GF-D8 (cell line): ENCODE measurements at regions not wholly inside any gene's neighbourhood (a gene's known extent, or its start where the extent isn't known, plus 50 kb on each side); places are given as distances from the start of the nearest gene placed in this dataset.
"Not testable (repeated sequence)": the region's sequence is repeated elsewhere in the genome, so short reads cannot be mapped to it uniquely, and the experiment has no call there.

Source experiments
- DNase-seq: peaks from one replicate; lab custom pipeline; 2025; lab: John Stamatoyannopoulos, UW

- DNase-seq = no peak
Measured at GRCh38 chr1:101185421-101185820, 51.4 kb upstream of the S1PR1 start.

DNA sequence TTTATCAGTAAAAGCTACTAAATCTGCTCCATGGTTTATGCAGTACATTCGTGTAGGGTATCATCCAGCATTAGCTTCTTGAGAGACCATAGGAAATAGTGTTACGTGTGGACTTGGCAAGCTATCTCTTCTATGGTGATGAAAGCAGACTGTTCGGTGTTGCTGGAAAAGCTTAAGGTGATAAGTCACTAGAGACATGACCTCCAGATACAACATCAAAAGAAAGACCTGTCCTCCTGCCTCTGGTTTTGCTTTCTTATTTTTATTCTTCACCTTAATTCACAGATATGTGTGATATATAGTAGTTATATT is 53.5 kb upstream of the S1PR1 start:
- no peak for DNase-seq

- DNase-seq = no peak
Measured at GRCh38 chr1:101182627-101183387, 54.0 kb upstream of the S1PR1 start.

GRCh38 chr1:101181930-101182329 is 54.9 kb upstream of the S1PR1 start:
- no peak for DNase-seq

DNA sequence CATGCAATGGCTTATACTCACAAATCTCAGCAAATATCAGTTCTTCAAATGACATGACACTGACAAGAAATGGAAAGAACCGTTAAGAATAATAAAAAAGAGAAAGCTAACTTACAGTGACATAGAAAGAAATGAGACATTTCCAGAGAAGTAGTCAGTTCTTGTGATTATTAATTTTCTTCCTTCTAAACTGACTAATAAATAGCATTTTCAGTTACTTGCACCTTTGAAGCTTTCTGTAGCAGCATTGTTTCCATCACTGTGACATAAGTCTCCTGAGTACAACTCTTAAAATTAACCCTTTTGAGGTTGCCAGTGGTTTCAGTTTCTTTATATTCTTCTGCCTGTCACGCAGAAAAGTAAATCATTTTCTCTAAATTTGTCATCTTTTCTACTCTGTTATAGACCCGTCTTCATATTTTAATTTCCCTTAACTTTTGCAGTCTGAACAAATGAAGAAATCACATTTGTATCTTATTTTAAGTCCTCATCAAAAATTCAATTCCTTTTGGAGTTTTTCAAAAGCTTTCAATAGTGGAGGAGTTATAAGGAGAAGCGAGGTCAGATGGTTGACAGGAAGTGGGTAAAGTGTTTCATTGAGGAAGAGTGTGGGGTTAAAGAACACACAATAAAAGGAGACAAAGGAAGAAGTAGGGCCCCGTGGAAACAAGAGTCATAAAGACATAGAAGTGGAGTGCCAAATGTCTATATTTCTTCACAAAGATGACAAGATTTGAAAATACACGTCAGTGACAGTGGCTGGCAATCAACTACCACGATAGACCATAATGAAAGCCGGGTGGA is 57.9 kb upstream of the S1PR1 start:
- no peak for DNase-seq

GRCh38 chr1:101178341-101178687 is 58.5 kb upstream of the S1PR1 start:
- no peak for DNase-seq

DNA sequence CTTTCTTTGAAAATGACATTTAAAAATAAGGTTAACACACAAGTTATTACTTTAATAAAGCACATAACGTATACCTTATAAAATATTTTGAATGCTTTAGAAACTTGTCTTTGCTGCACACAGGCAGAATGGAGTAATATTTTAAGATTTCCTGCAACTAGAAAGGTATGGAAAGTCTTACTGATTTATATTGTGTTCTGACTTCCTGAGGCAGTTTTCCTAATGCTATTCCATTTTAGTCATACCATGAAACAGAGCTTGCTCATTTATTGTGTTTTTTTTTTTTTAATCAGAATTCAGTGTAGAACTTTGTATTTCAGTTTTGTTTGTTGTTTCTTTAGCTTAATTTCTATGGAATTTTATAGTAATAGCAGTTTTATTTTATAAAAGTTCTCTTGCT is 60.9 kb upstream of the S1PR1 start:
- no peak for DNase-seq

DNA sequence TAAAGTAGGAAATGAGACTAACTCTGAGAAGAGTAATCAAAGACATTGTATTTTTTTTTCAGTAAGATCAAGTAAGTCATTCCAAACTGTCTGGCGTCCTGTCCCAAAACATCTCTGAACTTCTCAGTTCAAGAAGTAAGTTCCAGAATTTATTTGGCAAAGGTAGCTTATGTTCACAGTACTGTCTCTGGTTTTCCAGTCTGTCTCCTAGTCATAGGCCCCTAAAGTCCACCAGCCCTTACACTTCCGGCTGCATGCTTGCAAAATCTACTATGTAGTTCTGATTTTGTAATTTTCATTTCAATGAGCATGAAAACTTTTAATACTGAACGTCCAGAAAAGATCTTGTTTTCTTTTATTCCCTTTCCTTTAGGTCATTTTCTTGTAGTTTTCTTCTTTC is 61.4 kb upstream of the S1PR1 start:
- no peak for DNase-seq

DNA sequence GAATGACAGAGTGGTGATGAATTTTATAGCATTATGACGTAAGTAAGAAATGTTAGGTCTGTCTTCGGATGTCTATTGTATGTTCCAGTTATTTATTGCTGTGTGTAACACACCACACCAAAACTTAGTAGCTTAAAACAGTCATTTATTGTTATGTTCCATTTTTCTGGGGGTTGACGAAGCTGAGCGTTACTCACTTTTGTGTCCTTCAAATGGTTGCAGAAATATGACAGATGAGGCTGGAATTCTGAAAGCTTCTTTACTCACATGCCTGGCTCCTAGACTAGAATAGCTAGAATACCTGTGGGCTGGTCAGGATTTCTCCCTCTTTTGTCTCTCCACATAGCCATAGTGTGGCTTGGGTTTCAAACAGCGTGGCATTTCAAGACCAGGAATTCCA is 62.1 kb upstream of the S1PR1 start:
- DNase-seq = no peak

- DNase-seq = not testable (repeated sequence)
Measured at GRCh38 chr1:101174298-101174697, 62.5 kb upstream of the S1PR1 start.

DNA sequence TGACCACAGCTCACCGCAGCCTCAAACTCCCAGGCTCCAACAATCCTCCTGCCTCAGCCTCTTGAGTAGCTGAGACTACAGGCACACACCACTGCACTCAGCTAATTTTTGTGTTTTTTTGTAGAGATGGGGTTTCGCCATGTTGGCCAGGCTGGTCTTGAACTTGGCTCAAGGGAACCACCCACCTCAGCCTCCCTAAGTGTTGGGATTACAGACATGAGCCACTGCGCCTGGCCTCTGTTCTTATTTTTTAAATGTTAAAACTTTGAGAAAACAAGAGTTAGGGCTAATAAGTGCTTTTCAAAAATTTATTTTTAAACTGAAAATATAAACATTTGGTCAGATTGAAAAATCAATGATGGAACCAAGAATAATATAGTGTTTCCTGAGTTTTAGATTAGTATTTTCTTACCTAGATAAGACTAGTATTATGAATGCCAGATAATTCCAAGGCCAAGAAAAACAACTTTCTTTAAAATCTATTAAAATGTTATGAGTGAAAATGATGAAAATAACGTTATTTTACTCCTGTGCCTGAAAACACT is 66.2 kb upstream of the S1PR1 start:
- DNase-seq = no peak

- no peak for DNase-seq
Measured at GRCh38 chr1:101167891-101168290, 68.9 kb upstream of the S1PR1 start.

GRCh38 chr1:101166583-101167120 is 70.2 kb upstream of the S1PR1 start:
- DNase-seq = no peak

DNA sequence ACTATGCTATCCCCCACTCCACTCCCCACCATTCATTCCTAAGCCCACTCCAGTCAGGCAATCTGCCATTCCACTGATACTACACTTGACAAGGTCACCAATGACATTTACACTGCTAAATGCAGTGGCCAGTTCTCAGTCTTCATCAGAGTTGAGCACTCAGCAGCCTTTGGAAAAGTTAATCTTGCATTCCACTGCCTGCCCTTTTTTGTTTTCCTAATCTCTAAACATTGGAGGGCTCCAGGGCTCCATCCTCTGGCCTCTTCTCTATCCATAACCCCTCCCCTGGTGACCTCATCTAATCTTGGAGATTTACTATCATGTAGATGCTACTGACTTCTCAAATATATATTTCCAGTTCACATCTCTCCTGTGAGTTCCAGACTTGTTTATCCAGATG is 70.9 kb upstream of the S1PR1 start:
- no peak for DNase-seq

- no peak for DNase-seq
Measured at GRCh38 chr1:101165532-101165931, 71.3 kb upstream of the S1PR1 start.

GRCh38 chr1:101164776-101165175 is 72.0 kb upstream of the S1PR1 start:
- DNase-seq = no peak

GRCh38 chr1:101162736-101163735 is 73.8 kb upstream of the S1PR1 start:
- no peak for DNase-seq

DNA sequence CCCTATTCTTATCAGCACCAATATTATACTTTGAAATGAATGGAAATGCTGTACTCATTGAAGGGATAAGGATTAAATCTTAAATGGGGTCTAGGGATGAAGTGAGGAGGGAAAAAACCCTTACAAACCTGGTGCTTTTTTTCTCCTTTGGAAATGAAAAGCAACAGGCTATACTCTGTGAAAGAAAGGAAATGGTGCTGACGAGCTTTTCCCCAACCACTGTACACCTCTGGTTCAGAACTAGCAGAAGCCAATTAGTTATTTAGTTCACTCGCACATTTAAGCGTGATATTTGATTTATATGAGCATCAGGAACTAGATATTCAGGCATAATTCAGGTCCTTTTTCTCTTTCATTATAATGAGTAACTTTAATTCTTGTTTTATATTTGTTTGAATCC is 74.5 kb upstream of the S1PR1 start:
- no peak for DNase-seq

DNA sequence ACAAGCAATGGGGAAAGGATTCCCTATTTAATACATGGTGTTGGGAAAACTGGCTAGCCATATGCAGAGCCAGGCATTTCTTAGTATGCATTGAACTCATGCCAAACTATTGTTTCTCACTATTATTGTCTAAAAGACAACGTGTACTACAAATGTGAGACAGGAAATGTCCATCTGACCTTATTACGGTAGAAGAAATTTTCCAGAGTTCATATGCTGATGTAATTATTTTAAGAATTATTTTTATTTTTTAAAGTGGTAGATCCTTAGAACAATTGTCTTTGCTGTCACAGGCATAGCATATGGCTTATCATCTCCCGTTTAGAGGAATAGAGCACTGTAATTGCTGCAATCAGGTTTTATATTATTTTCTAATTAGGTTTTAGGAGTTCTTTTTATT is 75.2 kb upstream of the S1PR1 start:
- no peak for DNase-seq

GRCh38 chr1:101158424-101158823 is 78.4 kb upstream of the S1PR1 start:
- no peak for DNase-seq

- DNase-seq = no peak
Measured at GRCh38 chr1:101154547-101154946, 82.3 kb upstream of the S1PR1 start.

DNA sequence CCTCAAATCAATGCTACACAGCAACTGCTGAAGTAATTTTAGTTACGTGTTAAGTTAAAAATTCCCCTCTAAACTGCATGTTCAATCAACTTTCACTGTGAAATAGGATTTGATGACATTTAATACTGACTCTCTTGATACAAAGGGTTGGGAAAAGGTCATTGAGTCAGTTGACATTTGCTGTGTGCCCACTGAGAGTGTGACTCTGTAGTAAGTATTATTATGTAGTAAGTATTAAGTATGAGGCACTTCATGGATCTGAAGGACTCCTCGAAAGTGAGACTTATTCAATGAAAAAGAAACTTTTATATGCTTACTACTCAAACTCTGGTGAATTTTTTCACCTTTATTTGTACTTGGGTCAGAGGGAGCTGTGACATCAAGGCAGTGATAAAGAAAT is 83.1 kb upstream of the S1PR1 start:
- DNase-seq = no peak
